ENCODE measurements at regions not wholly inside any gene's neighbourhood (a gene's known extent, or its start where the extent isn't known, plus 50 kb on each side); places are given as distances from the start of the nearest gene placed in this dataset.
"Not testable (repeated sequence)": the region's sequence is repeated elsewhere in the genome, so short reads cannot be mapped to it uniquely, and the experiment has no call there.

DNA sequence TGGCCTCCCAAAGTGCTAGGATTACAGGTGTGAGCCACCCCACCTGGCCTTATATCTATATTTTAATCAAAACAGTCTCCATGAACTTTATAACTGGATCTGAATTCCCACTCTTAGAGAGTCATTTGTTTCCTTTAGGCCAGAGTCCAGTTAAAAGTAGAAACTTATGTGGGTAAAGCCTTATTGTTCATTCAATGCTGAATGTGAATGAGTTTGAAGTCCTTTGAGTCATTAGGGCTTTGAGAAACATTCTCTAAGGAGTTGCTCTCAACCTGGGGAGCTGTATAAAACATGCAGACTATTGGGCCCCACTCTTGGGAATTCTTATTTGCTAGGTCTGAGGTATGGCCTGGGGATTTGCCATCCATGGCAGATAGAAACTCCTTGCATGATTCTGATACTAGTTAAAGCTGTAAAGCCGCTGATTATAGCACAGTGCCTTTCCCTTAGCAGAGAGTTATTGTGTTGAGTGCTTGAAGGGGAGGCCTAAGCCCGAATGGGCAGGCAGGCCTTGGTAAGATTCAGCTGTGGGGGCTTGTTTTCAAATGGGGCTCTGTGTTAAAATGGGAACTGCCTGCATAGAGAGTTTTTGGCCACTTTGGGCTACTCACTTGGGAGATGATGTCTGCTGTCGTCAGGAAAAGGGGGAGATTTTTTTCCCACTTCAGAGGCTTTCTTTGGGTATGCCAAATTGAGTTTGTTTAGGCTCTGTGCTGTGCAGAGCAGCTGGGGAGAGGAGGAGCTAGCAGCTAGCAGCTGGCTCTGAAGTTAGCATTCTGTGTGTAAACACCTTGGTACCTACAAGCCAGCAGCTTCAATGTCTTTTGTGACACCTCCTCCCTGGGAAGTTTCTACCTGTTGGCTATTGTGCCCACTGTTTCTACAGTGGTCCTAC lies 117.5 kb downstream of the DACT1 start:
- no peak for DNase-seq

DNA sequence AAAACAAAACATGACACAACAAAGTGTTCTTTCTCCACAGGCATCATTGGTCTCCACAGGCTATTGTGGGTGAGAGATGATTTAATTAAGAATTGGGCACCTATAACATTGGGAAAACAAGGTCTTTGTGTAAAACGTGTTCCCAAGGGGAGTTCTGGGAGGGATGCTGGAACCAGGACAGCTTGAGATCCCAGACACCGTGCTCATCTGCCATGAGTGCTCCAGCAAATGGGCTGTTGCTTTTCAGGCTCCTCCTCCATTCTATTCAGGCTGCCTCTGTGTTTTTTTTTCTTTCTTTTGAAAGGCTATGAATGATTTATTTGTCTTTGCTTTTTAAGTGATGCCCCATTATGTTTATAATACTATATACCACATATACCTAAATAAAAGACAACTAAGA lies 122.4 kb downstream of the DACT1 start:
- DNase-seq = no peak

DNA sequence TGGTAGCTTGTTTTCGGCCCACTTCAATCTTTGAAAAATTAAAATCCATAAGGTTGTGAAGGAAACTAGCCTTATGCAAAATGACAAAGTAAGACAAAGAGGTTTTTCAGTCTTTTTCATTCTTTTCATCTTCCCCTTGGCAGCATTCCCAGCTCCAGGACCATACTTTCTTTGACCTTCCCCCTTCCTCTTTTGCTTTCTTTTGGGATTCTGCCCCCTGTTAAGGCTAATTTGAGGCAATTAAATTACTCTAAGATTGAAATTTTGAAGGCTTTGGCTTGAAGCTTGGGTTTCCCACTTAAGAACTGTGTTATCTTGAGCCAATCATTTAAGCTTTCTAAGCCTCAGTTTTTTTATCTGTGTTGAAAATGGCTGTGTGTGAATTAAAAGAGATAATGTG lies 124.9 kb downstream of the DACT1 start:
- no peak for DNase-seq

DNA sequence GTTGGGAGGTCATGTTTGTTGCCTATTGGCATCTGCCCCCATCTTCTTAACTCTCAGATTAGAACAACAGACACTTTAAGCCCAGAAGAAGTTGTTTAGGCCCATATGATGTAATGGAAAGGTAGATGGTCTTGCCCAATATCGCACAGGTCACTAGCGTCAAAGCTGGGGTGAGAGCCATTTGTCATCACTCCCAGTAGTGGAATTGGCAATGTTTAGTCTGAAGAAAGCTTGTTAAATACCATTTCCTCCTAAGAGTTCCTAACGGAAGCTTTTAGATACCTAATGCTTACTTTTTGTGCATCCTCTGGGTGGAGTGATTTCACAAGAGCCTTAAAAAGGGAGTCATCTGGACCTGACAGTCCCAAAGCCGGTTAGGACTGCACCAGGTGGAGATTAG lies 125.4 kb downstream of the DACT1 start:
- DNase-seq = no peak

DNA sequence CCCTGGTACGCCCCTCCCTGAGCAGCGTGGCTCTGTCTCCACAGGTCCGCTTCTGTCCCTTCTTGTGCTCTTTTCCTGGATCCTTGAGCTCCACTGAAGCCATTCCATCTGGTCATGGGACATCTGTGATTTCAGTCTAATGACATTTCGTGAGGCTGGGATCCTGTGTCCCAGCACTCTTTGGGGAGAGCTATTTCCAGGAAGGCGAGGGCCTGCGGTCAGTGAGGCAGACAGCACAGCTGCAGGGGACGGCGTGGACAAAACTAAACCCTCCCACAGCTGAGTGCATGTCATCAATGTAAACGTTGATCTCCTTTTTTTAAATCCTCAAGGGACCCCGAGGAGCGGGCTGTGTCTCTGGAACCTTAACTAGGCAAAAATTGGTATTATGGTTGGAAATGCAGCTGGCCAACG lies 127.7 kb downstream of the DACT1 start:
- no peak for DNase-seq

- no peak for DNase-seq
These were observed 128.1 kb downstream of the DACT1 start for GRCh38 chr14:58765843-58766242.

DNA sequence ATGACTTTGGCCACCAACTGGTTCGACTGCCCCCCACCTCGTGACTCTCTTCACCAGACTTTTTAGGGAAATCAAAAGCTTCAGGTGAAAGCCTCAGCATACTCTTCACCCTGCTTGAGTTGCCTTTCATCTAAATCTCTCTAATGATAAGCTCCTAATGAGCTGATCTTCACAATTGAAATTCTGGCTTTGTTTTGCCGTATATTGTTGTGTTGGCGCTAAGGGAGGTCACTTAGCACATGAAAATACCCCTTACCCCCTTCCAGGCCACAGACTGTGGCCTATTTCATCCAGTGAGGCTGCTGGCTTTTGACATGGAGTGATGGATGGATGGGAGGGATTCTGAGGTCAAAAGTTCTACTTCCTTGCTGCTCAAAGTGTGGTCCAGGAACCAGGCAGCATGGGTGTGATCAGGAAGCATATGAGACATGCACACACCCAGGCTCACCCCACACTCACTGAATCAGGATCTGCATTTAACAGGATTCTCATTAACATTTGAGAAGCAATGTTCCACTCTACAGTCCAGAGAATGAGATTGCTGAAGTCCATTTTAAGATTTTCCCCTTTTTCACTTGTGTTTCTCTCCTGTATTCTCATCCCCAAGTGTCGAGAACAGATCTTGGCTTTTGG lies 131.4 kb downstream of the DACT1 start:
- no peak for DNase-seq

- DNase-seq = no peak
These were observed 132.0 kb downstream of the DACT1 start for GRCh38 chr14:58769771-58770170.

- no peak for DNase-seq
These were observed 132.8 kb downstream of the DACT1 start for GRCh38 chr14:58770491-58770982.

- no peak for DNase-seq
These were observed 133.3 kb downstream of the DACT1 start for GRCh38 chr14:58771016-58771415.

DNA sequence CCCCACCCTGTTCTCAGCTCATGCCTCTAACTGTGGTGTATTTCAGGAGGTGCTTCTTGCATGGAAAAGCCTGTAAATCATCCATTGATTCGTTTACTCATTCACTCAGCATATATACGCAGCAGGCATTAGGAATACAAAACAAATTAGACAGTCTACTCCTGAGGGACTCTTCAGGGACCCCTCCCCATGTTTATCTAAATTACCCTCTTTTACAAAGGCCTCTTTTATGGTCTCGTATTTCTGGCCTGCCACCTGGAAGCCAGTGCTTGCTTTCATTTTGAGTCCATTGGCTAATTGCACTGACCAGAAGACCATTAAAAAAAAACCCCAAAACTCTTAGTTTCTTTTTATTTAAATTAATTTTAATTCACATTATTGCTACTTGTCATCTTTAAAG lies 134.4 kb downstream of the DACT1 start:
- no peak for DNase-seq

- no peak for DNase-seq
These were observed 135.2 kb downstream of the DACT1 start for GRCh38 chr14:58772794-58773620.

GRCh38 chr14:58774531-58774930 lies 136.8 kb downstream of the DACT1 start:
- no peak for DNase-seq

GRCh38 chr14:58775130-58775529 lies 137.4 kb downstream of the DACT1 start:
- DNase-seq = not testable (repeated sequence)

GRCh38 chr14:58776516-58776915 lies 138.8 kb downstream of the DACT1 start:
- no peak for DNase-seq

DNA sequence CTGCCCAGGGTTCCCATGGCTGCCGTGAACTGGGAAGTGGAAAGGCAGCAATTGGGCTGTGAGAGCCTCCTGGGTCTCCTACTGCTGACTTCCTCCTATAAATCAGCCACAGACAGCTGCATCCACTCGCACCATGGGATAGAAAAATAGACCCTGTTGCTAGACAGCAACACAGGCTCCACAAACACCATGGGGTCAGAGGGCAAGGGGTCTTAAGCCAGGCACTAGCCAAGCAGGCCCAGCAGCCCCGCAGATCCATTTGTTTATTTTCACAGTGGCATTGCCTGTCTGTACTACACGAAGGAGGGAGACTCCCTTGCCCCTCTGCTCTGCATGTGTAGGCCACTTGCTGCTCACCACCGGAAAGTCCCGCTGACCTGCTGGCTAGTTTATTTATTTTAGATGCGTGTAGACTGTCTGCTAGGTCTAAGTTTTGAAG lies 139.8 kb downstream of the DACT1 start:
- DNase-seq = no peak

DNA sequence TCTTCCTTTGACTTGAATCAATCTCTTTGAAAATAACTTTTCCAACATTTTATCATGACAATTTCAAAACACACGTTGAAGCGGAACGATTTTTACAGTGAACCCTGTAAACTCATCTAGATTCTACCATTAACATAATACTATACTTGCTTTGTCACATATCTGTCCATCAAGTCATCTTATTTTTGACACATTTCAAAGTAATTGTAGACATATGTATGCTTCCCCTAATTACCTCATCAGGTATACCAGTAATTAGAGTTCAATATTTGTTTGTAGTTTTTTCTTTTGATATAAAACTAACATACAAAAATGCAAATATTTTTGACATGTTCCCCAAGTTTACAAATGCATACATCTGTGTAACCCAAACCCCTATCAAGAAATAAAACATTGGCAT lies 140.4 kb downstream of the DACT1 start:
- DNase-seq = no peak

DNA sequence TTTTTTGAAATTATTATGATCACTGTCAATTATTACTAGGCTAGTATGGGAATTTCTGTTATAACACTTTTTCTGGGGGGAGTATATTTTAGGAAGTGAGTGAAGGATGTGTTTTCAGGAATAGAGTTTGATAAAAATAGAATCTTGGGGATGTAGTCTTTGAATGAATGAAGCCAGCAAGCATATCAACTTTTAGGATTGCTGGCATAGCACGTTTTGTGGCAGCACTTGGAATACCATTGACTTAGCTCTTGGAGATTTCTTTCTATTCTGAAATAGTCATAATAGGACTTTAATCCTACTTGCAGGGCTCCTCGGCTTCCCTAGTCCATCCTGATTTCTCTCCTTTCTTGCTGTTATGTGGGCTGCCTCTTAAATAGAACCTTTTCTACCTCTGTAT lies 141.6 kb downstream of the DACT1 start:
- DNase-seq = no peak

- no peak for DNase-seq
These were observed 142.4 kb downstream of the DACT1 start for GRCh38 chr14:58780185-58780584.

DNA sequence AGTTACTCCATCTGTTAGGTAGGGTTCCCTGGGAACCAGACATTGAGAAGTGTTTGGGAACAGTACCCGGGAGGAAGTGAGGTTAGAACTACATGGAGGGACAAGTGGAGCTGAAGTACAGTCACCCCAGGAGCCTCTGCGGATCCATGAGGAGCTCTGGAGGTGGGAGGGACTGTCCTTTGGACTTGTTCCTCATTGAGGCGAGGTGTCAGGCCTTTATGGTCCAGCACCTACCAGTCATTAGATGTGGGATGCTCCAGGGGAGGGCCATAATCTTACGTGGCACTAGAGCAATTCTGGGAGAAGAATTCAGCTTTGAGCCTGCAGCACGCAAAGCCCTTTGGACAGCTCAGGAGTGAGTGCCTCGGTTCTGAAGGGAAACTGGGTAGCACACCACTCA lies 142.8 kb downstream of the DACT1 start:
- DNase-seq = no peak

GRCh38 chr14:58782011-58782410 lies 144.2 kb downstream of the DACT1 start:
- no peak for DNase-seq

DNA sequence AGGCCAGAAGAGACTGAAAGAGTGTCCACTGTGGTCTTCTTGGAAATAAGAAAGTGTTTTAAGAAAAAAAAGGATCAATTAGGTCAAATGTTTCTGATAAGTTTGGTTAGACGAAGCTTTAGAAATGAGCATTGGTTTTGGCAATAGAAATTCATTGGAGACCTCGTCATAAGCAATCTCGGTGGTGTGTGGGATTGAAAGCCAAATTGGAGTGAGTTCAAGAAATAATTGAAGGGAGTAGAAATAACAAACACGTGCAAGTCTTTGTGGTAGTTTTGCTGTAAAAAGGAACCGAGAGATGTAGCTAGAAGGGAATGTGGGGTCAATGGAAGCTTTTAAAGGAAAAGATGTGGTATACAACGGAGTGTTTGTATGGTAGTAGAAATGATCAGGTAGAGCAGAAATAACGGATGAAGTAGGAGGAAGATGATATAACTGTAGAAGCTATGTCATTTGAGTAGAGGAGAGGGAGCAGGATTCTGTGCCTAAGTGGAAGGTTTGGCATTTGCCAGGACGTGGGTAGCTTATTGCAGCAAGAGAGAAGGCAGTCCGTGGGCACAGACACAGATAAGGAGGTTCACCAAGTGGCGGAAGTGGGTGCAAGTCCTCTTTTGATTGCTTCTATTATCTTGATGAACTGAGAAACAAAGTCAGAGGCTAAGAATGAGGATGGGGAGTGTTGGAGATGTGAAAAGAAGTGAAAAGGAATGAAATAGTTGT lies 146.2 kb downstream of the DACT1 start:
- no peak for DNase-seq

- no peak for DNase-seq
These were observed 147.2 kb downstream of the DACT1 start for GRCh38 chr14:58784931-58785330.

Measured in CD4-positive, alpha-beta T cell treated with Interleukin-4 for 4 hours (primary cell).